PFSK-1 (cell line): ENCODE measurements at regions not wholly inside any gene's neighbourhood (a gene's known extent, or its start where the extent isn't known, plus 50 kb on each side); places are given as distances from the start of the nearest gene placed in this dataset.

Experiments
- POLR2AphosphoS5 ChIP-seq: IDR thresholded peaks from 2 replicates; pipeline ENCODE4 v1.6.1; 2012; ENCODE audit warnings: low read depth, mild to moderate bottlenecking, control low read depth, low read length, moderate library complexity
- SIN3A ChIP-seq: IDR thresholded peaks from 2 replicates; pipeline ENCODE4 v1.6.1; 2012; ENCODE audit warnings: mild to moderate bottlenecking, low read length, moderate library complexity, borderline replicate concordance; ENCODE audit not compliant: insufficient read depth
- TAF1 ChIP-seq: IDR thresholded peaks from 2 replicates; pipeline ENCODE4 v1.6.1; 2012; ENCODE audit warnings: low read length, control low read depth, borderline replicate concordance; ENCODE audit not compliant: insufficient read depth
- TF ChIP-seq, protein P1 (sequence below), 2 experiments: IDR thresholded peaks; 2 replicates each; pipeline versions ENCODE4 v1.6.1 to v1.8.0; 2011 to 2012; ENCODE audit warnings: low read depth in 2 of 2, low read length in 2 of 2, control low read depth in 1 of 2, inconsistent platforms in 1 of 2, mild to moderate bottlenecking in 1 of 2, moderate library complexity in 1 of 2; ENCODE audit not compliant: insufficient read depth in 1 of 2

DNA sequence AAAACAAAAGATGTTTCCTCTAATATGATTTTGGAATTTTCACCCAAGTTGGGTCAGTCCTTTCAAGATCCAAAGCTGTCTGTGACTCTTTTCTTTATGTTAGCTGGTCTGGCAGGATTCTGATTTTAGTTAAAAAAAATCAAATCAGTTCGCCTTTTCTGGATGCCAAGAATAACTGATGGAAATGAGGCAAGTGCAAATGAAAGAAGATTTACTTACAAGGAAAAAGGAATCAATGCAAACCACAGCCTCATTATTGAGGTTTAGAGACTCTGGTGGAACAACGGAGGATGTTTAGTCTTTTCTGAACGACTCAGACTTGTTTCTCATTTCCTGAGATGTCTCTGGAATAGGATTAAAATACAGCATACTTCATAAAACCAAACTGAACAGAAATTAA lies 117.0 kb upstream of the DYRK2 start:
- TF ChIP-seq, protein P1, sequence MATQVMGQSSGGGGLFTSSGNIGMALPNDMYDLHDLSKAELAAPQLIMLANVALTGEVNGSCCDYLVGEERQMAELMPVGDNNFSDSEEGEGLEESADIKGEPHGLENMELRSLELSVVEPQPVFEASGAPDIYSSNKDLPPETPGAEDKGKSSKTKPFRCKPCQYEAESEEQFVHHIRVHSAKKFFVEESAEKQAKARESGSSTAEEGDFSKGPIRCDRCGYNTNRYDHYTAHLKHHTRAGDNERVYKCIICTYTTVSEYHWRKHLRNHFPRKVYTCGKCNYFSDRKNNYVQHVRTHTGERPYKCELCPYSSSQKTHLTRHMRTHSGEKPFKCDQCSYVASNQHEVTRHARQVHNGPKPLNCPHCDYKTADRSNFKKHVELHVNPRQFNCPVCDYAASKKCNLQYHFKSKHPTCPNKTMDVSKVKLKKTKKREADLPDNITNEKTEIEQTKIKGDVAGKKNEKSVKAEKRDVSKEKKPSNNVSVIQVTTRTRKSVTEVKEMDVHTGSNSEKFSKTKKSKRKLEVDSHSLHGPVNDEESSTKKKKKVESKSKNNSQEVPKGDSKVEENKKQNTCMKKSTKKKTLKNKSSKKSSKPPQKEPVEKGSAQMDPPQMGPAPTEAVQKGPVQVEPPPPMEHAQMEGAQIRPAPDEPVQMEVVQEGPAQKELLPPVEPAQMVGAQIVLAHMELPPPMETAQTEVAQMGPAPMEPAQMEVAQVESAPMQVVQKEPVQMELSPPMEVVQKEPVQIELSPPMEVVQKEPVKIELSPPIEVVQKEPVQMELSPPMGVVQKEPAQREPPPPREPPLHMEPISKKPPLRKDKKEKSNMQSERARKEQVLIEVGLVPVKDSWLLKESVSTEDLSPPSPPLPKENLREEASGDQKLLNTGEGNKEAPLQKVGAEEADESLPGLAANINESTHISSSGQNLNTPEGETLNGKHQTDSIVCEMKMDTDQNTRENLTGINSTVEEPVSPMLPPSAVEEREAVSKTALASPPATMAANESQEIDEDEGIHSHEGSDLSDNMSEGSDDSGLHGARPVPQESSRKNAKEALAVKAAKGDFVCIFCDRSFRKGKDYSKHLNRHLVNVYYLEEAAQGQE (IDR thresholded peaks at IDR 0.05; ENCODE audit: insufficient read depth in 1 of 2, low read depth in 2 of 2, low read length in 2 of 2), result no peak
- no peak for TF ChIP-seq POLR2AphosphoS5
- TF ChIP-seq SIN3A, result no peak
- no peak for TF ChIP-seq TAF1
